HEK293 (cell line): ENCODE measurements at regions not wholly inside any gene's neighbourhood (a gene's known extent, or its start where the extent isn't known, plus 50 kb on each side); places are given as distances from the start of the nearest gene placed in this dataset.

Experiments
- BCL11B ChIP-seq: fragments of 450-650 bp; formaldehyde crosslinking; IDR thresholded peaks from 2 replicates; pipeline ENCODE4 v1.5.1; 2016; ENCODE audit warnings: low read depth, missing biosample characterization, missing genetic modification characterization
- GLI4 ChIP-seq: fragments of 450-650 bp; formaldehyde crosslinking; IDR thresholded peaks from 2 replicates; pipeline ENCODE4 v1.5.1; 2016; ENCODE audit warnings: missing biosample characterization, missing genetic modification characterization
- PATZ1 ChIP-seq: fragments of 450-650 bp; formaldehyde crosslinking; IDR thresholded peaks from 2 replicates; pipeline ENCODE4 v1.5.1; 2016; ENCODE audit warnings: missing biosample characterization, missing genetic modification characterization
- REPIN1 ChIP-seq: fragments of 450-650 bp; formaldehyde crosslinking; IDR thresholded peaks from 2 replicates; pipeline ENCODE4 v1.5.1; 2017; ENCODE audit warnings: missing biosample characterization, missing genetic modification characterization, low read depth
- ZNF114 ChIP-seq: fragments of 450-650 bp; formaldehyde crosslinking; IDR thresholded peaks from 2 replicates; pipeline ENCODE4 v1.5.0; 2017; ENCODE audit warnings: missing biosample characterization, missing genetic modification characterization
- ZNF274 ChIP-seq, 2 experiments: fragments of 200-500 bp in 1 of 2; fragments of 450-650 bp in 1 of 2; sonication (Bioruptor generic) in 1 of 2; formaldehyde crosslinking in 1 of 2; IDR thresholded peaks; 2 replicates each; pipeline versions ENCODE4 v1.5.1 to v1.6.1; 2014 to 2016; ENCODE audit warnings: borderline replicate concordance in 1 of 2, inconsistent platforms in 1 of 2, low read length in 1 of 2, missing biosample characterization in 1 of 2, missing genetic modification characterization in 1 of 2
- ZNF37A ChIP-seq: fragments of 450-650 bp; IDR thresholded peaks from 2 replicates; pipeline ENCODE4 v1.5.1; 2018; ENCODE audit warnings: missing biosample characterization, missing genetic modification characterization
- ZNF777 ChIP-seq: fragments of 450-650 bp; formaldehyde crosslinking; IDR thresholded peaks from 2 replicates; pipeline ENCODE4 v1.5.1; 2017; ENCODE audit warnings: missing biosample characterization, missing genetic modification characterization, borderline replicate concordance
- TF ChIP-seq, protein P1 (sequence below): fragments of 450-650 bp; formaldehyde crosslinking; IDR thresholded peaks from 2 replicates; pipeline ENCODE4 v1.5.1; 2016; ENCODE audit warnings: missing biosample characterization, missing genetic modification characterization
- TF ChIP-seq, protein P2 (sequence below): fragments of 450-650 bp; formaldehyde crosslinking; IDR thresholded peaks from 2 replicates; pipeline ENCODE4 v1.5.1; 2017; ENCODE audit warnings: missing biosample characterization, missing genetic modification characterization

DNA sequence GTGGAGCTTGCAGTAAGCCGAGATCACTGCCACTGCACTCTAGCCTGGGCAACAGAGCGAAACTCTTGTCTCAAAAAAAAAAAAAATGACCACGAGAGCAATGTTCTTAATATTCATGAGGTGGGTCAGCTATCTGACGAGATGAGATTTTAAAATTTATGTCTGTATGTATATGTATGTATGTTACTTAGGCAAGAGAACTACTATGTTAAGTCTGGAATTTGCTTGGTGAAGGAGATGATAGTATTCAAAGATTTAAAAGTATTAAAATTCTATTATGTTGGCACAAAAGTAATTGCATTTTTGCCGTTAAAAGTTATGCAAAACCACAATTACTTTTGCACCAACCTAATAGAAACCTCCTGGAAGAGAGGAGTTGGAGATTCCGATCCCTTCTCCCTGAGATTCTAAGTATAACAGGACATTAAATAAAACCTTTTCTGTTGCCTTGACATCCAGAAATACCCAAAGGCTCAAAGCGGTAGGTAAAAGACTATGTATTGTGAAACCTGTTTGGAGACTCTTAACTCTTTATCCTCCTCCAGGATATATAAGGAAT, 114.3 kb upstream of the TNS3 start:
- TF ChIP-seq, protein P1, sequence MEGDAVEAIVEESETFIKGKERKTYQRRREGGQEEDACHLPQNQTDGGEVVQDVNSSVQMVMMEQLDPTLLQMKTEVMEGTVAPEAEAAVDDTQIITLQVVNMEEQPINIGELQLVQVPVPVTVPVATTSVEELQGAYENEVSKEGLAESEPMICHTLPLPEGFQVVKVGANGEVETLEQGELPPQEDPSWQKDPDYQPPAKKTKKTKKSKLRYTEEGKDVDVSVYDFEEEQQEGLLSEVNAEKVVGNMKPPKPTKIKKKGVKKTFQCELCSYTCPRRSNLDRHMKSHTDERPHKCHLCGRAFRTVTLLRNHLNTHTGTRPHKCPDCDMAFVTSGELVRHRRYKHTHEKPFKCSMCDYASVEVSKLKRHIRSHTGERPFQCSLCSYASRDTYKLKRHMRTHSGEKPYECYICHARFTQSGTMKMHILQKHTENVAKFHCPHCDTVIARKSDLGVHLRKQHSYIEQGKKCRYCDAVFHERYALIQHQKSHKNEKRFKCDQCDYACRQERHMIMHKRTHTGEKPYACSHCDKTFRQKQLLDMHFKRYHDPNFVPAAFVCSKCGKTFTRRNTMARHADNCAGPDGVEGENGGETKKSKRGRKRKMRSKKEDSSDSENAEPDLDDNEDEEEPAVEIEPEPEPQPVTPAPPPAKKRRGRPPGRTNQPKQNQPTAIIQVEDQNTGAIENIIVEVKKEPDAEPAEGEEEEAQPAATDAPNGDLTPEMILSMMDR (tag by site-specific recombination), result no peak
- no peak for TF ChIP-seq REPIN1 (tag by site-specific recombination)
- TF ChIP-seq, protein P2, sequence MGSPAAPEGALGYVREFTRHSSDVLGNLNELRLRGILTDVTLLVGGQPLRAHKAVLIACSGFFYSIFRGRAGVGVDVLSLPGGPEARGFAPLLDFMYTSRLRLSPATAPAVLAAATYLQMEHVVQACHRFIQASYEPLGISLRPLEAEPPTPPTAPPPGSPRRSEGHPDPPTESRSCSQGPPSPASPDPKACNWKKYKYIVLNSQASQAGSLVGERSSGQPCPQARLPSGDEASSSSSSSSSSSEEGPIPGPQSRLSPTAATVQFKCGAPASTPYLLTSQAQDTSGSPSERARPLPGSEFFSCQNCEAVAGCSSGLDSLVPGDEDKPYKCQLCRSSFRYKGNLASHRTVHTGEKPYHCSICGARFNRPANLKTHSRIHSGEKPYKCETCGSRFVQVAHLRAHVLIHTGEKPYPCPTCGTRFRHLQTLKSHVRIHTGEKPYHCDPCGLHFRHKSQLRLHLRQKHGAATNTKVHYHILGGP (tag by site-specific recombination), result no peak
- no peak for TF ChIP-seq PATZ1
- TF ChIP-seq ZNF274 (IDR thresholded peaks at IDR 0.05; ENCODE audit: low read length), result no peak
- no peak for TF ChIP-seq ZNF274 (tag by site-specific recombination; IDR thresholded peaks at IDR 0.05; ENCODE audit: borderline replicate concordance)
- TF ChIP-seq ZNF777 (tag by site-specific recombination), result no peak
- TF ChIP-seq GLI4, result no peak
- no peak for TF ChIP-seq BCL11B
- no peak for TF ChIP-seq ZNF37A
- TF ChIP-seq ZNF114 (tag by site-specific recombination), result no peak
